CD4-positive, alpha-beta T cell (primary cell): ENCODE measurements at regions not wholly inside any gene's neighbourhood (a gene's known extent, or its start where the extent isn't known, plus 50 kb on each side); places are given as distances from the start of the nearest gene placed in this dataset.

Experiments used
- ATAC-seq: fragments of 200-7000 bp; cut with Tn5 transposase; one replicate; pipeline ENCODE4 v1.10.0; 2022; ENCODE audit warnings: mild to moderate bottlenecking; ENCODE audit not compliant: poor library complexity
- CTCF ChIA-PET: fragments of 350-600 bp; sonication (Branson Sonifier 250); formaldehyde crosslinking; loops from one replicate; lab custom pipeline; 2021; ENCODE audit warnings: antibody characterized with exemption, inconsistent platforms; lab: Charles Lee
- POLR2A ChIA-PET: fragments of 350-600 bp; sonication (Branson Sonifier 250); formaldehyde crosslinking; loops from one replicate; lab custom pipeline; 2021; ENCODE audit warnings: antibody characterized with exemption, inconsistent platforms; lab: Charles Lee
- DNase-seq, 14 experiments: peaks; one replicate each; pipeline ENCODE4 v3.0.0-alpha.2; 2013 to 2020; ENCODE audit warnings: mixed read lengths in 2 of 14
- H3K27ac ChIP-seq, 2 donors: one replicate each; pipeline versions ENCODE4 v1.5.1 to v1.7.0; 2013; ENCODE audit warnings: low read length in 2 of 2, low read depth in 1 of 2, mild to moderate bottlenecking in 1 of 2
- H3K27me3 ChIP-seq, 2 experiments: 1 replicate in 1 of 2; 2 replicates in 1 of 2; pipeline versions ENCODE4 v1.6.1 to v1.7.0; 2013; ENCODE audit warnings: low read length in 2 of 2, control low read depth in 1 of 2, mild to moderate bottlenecking in 1 of 2, moderate library complexity in 1 of 2; ENCODE audit not compliant: insufficient read depth in 2 of 2, control insufficient read depth in 1 of 2
- H3K36me3 ChIP-seq: one replicate; pipeline ENCODE4 v1.6.1; 2013; ENCODE audit warnings: low read length, control low read depth; ENCODE audit not compliant: insufficient read depth
- H3K4me1 ChIP-seq: one replicate; pipeline ENCODE4 v1.6.1; 2013; ENCODE audit warnings: low read length, control low read depth; ENCODE audit not compliant: insufficient read depth
- H3K4me3 ChIP-seq: one replicate; pipeline ENCODE4 v1.5.1; 2013; ENCODE audit warnings: mild to moderate bottlenecking, low read length, moderate library complexity
- H3K9me3 ChIP-seq, 2 experiments: 1 replicate in 1 of 2; 2 replicates in 1 of 2; pipeline versions ENCODE4 v1.6.1 to v1.7.0; 2013; ENCODE audit warnings: low read length in 2 of 2, mild to moderate bottlenecking in 2 of 2, control low read depth in 1 of 2, moderate library complexity in 1 of 2; ENCODE audit not compliant: control insufficient read depth in 1 of 2, insufficient read depth in 1 of 2
- H3K27ac Mint-ChIP-seq: one replicate; pipeline ENCODE4 v1.8.0; 2020; ENCODE audit warnings: mixed read lengths
- H3K27me3 Mint-ChIP-seq: one replicate; pipeline ENCODE4 v1.8.0; 2021; ENCODE audit warnings: mixed read lengths
- H3K36me3 Mint-ChIP-seq: one replicate; pipeline ENCODE4 v1.8.0; 2021; ENCODE audit warnings: low read depth, mixed read lengths
- H3K4me1 Mint-ChIP-seq: one replicate; pipeline ENCODE4 v1.8.0; 2021; ENCODE audit warnings: low read depth, mixed read lengths
- H3K4me3 Mint-ChIP-seq: one replicate; pipeline ENCODE4 v1.8.0; 2020; ENCODE audit warnings: mild to moderate bottlenecking, mixed read lengths
- H3K9me3 Mint-ChIP-seq: one replicate; pipeline ENCODE4 v1.8.0; 2020; ENCODE audit warnings: mixed read lengths
- intact Hi-C, 2 experiments: fragments of 100-400 bp; cut with DNase I in 1 of 2; cut with micrococcal nuclease in 1 of 2; formaldehyde crosslinking; loops; one replicate each; pipeline versions ENCODE4 v1.15.1 to v1.9.0; 2023 to 2025; cut with DNase I, micrococcal nuclease
- TF ChIP-seq, protein P1 (sequence below): fragments of 200-600 bp; IDR thresholded peaks from one replicate; pipeline ENCODE4 v1.8.0; 2022; ENCODE audit warnings: antibody characterized with exemption, mild to moderate bottlenecking

GRCh38 chr3:804211-804610, 288.6 kb upstream of the CNTN6 start:
- Mint-ChIP-seq H3K27me3 (no peaks in the 10 kb centered on the region), H3K36me3 (no peaks in the 10 kb centered on the region), H3K27ac (no peak overlapping the region), H3K4me1 (no peaks in the 10 kb centered on the region), H3K9me3 (peaks cover 4% of the 10 kb centered on the region), H3K4me3 (no peak overlapping the region)
- no peak overlapping the region for H3K4me3 ChIP-seq
- TF ChIP-seq, protein P1, sequence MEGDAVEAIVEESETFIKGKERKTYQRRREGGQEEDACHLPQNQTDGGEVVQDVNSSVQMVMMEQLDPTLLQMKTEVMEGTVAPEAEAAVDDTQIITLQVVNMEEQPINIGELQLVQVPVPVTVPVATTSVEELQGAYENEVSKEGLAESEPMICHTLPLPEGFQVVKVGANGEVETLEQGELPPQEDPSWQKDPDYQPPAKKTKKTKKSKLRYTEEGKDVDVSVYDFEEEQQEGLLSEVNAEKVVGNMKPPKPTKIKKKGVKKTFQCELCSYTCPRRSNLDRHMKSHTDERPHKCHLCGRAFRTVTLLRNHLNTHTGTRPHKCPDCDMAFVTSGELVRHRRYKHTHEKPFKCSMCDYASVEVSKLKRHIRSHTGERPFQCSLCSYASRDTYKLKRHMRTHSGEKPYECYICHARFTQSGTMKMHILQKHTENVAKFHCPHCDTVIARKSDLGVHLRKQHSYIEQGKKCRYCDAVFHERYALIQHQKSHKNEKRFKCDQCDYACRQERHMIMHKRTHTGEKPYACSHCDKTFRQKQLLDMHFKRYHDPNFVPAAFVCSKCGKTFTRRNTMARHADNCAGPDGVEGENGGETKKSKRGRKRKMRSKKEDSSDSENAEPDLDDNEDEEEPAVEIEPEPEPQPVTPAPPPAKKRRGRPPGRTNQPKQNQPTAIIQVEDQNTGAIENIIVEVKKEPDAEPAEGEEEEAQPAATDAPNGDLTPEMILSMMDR, result no peak
- CTCF ChIA-PET, result no interaction called here
- H3K4me1 ChIP-seq, result no peaks in the 10 kb centered on the region
- H3K9me3 ChIP-seq, result peaks cover 0 to 6% of the 10 kb centered on the region in 2 experiments
- intact Hi-C loops, result no loop called here
- no peak for DNase-seq
- no peak for ATAC-seq
- H3K27me3 ChIP-seq, result no peaks in the 10 kb centered on the region
- POLR2A ChIA-PET, result no interaction called here
- H3K27ac ChIP-seq, result no peak overlapping the region
- no peaks in the 10 kb centered on the region for H3K36me3 ChIP-seq

GRCh38 chr3:805326-805725, 287.5 kb upstream of the CNTN6 start:
- H3K36me3 ChIP-seq, result no peaks in the 10 kb centered on the region
- intact Hi-C loops, result no loop called here
- DNase-seq (no peak), ATAC-seq (no peak)
- TF ChIP-seq, protein P1, result no peak
- H3K4me3 Mint-ChIP-seq, result no peak overlapping the region
- no peaks in the 10 kb centered on the region for H3K36me3 Mint-ChIP-seq
- POLR2A ChIA-PET, result no interaction called here
- no peaks in the 10 kb centered on the region for H3K4me1 ChIP-seq
- H3K4me1 Mint-ChIP-seq, result no peaks in the 10 kb centered on the region
- no peak overlapping the region for H3K4me3 ChIP-seq
- H3K27ac Mint-ChIP-seq, result no peak overlapping the region
- H3K9me3 ChIP-seq, result peaks cover 0 to 14% of the 10 kb centered on the region in 2 experiments
- no peak overlapping the region for H3K27ac ChIP-seq
- CTCF ChIA-PET, result interaction anchor here (1.0 kb wide), 1 partner anchor 27 kb away, joined by 3 read pairs; no protein-coding TSS in a partner anchor
- H3K27me3 ChIP-seq, result no peaks in the 10 kb centered on the region
- peaks cover 4% of the 10 kb centered on the region for H3K9me3 Mint-ChIP-seq
- H3K27me3 Mint-ChIP-seq, result no peaks in the 10 kb centered on the region

GRCh38 chr3:806006-806405, 286.8 kb upstream of the CNTN6 start:
- Histone ChIP-seq H3K4me3 (no peak overlapping the region), H3K9me3 (peaks cover 0 to 14% of the 10 kb centered on the region in 2 experiments), H3K27ac (no peak overlapping the region), H3K4me1 (no peaks in the 10 kb centered on the region), H3K27me3 (no peaks in the 10 kb centered on the region), H3K36me3 (no peaks in the 10 kb centered on the region)
- H3K27me3 Mint-ChIP-seq, result no peaks in the 10 kb centered on the region
- H3K4me1 Mint-ChIP-seq, result no peaks in the 10 kb centered on the region
- H3K9me3 Mint-ChIP-seq, result peaks cover 4% of the 10 kb centered on the region
- no peak for DNase-seq
- TF ChIP-seq, protein P1, result no peak
- intact Hi-C loops, result no loop called here
- H3K36me3 Mint-ChIP-seq, result no peaks in the 10 kb centered on the region
- H3K27ac Mint-ChIP-seq, result no peak overlapping the region
- no peak overlapping the region for H3K4me3 Mint-ChIP-seq
- CTCF ChIA-PET, result interaction anchor here (1.0 kb wide), 1 partner anchor 26 kb away, joined by 3 read pairs; no protein-coding TSS in a partner anchor
- ATAC-seq, result no peak
- POLR2A ChIA-PET, result no interaction called here
